ENCODE measurements at regions not wholly inside any gene's neighbourhood (a gene's known extent, or its start where the extent isn't known, plus 50 kb on each side); places are given as distances from the start of the nearest gene placed in this dataset.

GRCh38 chr4:19703391-19703790 is 548.3 kb upstream of the SLIT2 start:
- TF ChIP-seq POLR2A (IDR thresholded peaks at IDR 0.05; ENCODE audit: low read depth, low read length), result no peak
- no peak for TF ChIP-seq POLR2AphosphoS5 (IDR thresholded peaks at IDR 0.05; ENCODE audit: low read depth, low read length)
